Smooth muscle cell (in vitro differentiated cells): ENCODE measurements at regions not wholly inside any gene's neighbourhood (a gene's known extent, or its start where the extent isn't known, plus 50 kb on each side); places are given as distances from the start of the nearest gene placed in this dataset.

Experiments used
- DNase-seq: peaks from one replicate; lab custom pipeline; 2025; ENCODE audit not compliant: unreplicated experiment; lab: John Stamatoyannopoulos, UW
- H2AFZ ChIP-seq: fragments of 200-600 bp; sonication (generic); 2 replicates; pipeline ENCODE4 v1.6.0; 2016; ENCODE audit warnings: antibody characterized with exemption, low read depth, mild to moderate bottlenecking
- H3F3A ChIP-seq: fragments of 200-600 bp; sonication (generic); 2 replicates; pipeline ENCODE4 v1.6.0; 2017; ENCODE audit warnings: antibody characterized with exemption, low read depth
- H3K27ac ChIP-seq: fragments of 200-600 bp; sonication (generic); 2 replicates; pipeline ENCODE4 v1.5.1; 2016; ENCODE audit warnings: low read depth, mild to moderate bottlenecking
- H3K27me3 ChIP-seq: fragments of 200-600 bp; sonication (generic); 2 replicates; pipeline ENCODE4 v1.6.1; 2016; ENCODE audit warnings: low read depth, mild to moderate bottlenecking
- H3K36me3 ChIP-seq: fragments of 200-600 bp; sonication (generic); 2 replicates; pipeline ENCODE4 v1.5.1; 2016; ENCODE audit warnings: low read depth
- H3K4me1 ChIP-seq: fragments of 200-600 bp; sonication (generic); 2 replicates; pipeline ENCODE4 v1.5.1; 2016; ENCODE audit warnings: low read depth
- H3K4me2 ChIP-seq: fragments of 200-600 bp; sonication (generic); 2 replicates; pipeline ENCODE4 v1.6.0; 2016; ENCODE audit warnings: mild to moderate bottlenecking
- H3K4me3 ChIP-seq: fragments of 200-600 bp; sonication (generic); 2 replicates; pipeline ENCODE4 v1.5.1; 2016; ENCODE audit warnings: mild to moderate bottlenecking
- H3K79me2 ChIP-seq: fragments of 200-600 bp; sonication (generic); 2 replicates; pipeline ENCODE4 v1.6.0; 2016; ENCODE audit warnings: low read depth, mild to moderate bottlenecking
- H3K9ac ChIP-seq: fragments of 200-600 bp; sonication (generic); 2 replicates; pipeline ENCODE4 v1.6.0; 2016; ENCODE audit warnings: low read depth
- H3K9me3 ChIP-seq: fragments of 200-600 bp; sonication (generic); replicated peaks from 2 replicates; pipeline ENCODE4 v1.5.1; 2016; ENCODE audit warnings: low read depth
- H4K20me1 ChIP-seq: fragments of 200-600 bp; sonication (generic); 2 replicates; pipeline ENCODE4 v1.6.0; 2016; ENCODE audit warnings: low read depth
- WGBS: methylation state at CpG from one replicate; pipeline ENCODE4 v1.1.7; 2016; ENCODE audit warnings: low lambda C conversion rate; 5-methylcytosine and 5-hydroxymethylcytosine counted together
- TF ChIP-seq, protein P1 (sequence below): fragments of 200-600 bp; sonication (generic); IDR thresholded peaks from 2 replicates; pipeline ENCODE4 v1.5.1; 2017; ENCODE audit warnings: borderline replicate concordance, mild to moderate bottlenecking, antibody characterized with exemption; ENCODE audit not compliant: insufficient read depth, poor library complexity, severe bottlenecking

DNA sequence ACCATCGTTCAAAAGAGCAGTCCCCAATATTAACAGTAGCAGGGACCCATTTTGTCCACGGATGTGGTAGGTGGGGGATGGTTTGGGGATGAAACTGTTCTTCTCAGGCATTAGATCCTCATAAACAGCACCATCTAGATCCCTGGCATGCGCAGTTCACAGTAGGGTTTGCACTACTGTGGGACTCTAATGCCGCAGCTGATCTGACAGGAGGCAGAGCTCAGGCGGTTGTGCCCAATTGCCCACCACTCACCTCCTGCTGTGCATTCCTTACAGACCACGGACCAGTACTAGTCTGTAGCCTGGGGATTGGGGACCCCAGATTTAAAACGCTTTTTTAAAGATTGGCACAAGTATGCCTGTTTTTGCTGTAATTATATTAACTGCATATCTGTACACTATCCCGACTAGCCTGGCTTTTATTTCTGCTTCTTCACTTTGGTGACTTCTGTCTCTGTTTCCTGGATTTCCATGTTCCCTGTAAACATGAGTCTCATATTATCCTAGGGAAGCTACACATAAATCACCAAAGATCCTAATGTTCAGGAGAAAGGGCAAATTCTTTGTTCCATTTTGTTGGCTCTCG, 163.3 kb upstream of the AKR1E2 start:
- Histone ChIP-seq H3K79me2 (peaks cover 3% of the 10 kb centered on the region), H3K27me3 (no peaks in the 10 kb centered on the region), H3K27ac (peak overlapping the region; percentile 97), H3K4me2 (peak overlapping the region; percentile 82), H4K20me1 (no peaks in the 10 kb centered on the region), H3K4me3 (peak overlapping the region; percentile 26), H3K9me3 (no peaks in the 10 kb centered on the region), H3K9ac (peak overlapping the region; percentile 93), H3K36me3 (no peaks in the 10 kb centered on the region), H3K4me1 (peaks cover 16% of the 10 kb centered on the region), H3F3A (peaks cover 31% of the 10 kb centered on the region), H2AFZ (peak overlapping the region; percentile 2)
- TF ChIP-seq, protein P1, sequence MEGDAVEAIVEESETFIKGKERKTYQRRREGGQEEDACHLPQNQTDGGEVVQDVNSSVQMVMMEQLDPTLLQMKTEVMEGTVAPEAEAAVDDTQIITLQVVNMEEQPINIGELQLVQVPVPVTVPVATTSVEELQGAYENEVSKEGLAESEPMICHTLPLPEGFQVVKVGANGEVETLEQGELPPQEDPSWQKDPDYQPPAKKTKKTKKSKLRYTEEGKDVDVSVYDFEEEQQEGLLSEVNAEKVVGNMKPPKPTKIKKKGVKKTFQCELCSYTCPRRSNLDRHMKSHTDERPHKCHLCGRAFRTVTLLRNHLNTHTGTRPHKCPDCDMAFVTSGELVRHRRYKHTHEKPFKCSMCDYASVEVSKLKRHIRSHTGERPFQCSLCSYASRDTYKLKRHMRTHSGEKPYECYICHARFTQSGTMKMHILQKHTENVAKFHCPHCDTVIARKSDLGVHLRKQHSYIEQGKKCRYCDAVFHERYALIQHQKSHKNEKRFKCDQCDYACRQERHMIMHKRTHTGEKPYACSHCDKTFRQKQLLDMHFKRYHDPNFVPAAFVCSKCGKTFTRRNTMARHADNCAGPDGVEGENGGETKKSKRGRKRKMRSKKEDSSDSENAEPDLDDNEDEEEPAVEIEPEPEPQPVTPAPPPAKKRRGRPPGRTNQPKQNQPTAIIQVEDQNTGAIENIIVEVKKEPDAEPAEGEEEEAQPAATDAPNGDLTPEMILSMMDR, result no peak
- no peak for DNase-seq
- WGBS, result 10% methylated on average over 9 of the region's 9 CpGs

DNA sequence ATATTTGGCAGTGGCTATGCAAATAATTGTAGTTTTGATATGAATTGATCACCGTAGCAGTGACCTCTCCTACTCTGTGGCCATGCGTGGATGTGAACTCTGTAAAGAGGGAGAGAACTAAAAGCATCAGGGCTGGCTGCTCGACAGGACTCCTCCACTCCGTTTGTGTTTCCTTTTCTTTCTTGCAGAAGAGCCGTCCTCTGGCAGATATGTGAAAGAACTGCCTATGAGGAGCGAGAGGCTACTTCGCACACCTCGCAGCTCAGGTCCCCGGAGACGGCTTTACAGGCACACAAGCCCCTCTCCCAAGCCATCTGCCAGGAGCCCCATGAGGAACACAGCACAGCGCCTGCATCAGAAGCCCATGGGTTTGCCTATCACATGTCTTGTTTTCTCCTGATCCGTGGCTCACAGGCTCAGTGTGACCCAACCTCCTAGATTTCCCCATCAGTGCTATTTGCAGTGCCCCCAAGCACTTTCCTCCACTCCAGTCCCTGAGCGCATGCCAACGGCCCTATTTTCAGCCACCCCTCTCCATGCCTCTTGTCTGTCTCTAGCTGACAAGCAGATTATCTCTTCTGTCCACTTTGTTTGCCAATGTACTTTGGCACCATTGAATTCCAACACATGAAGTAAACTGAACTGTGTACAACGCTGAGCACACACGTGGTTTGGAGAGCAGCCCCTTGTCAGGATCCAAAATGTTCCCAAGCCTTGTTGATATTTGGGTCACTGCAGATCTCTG, 164.3 kb upstream of the AKR1E2 start:
- Histone ChIP-seq H3K27me3 (no peaks in the 10 kb centered on the region), H3K36me3 (no peaks in the 10 kb centered on the region), H3K79me2 (peaks cover 3% of the 10 kb centered on the region), H3K4me3 (no peak overlapping the region), H3K9ac (peak overlapping the region; percentile 93), H3K27ac (peak overlapping the region; percentile 97), H2AFZ (peak overlapping the region; percentile 2), H3F3A (peaks cover 31% of the 10 kb centered on the region), H3K4me1 (peaks cover 16% of the 10 kb centered on the region), H3K9me3 (no peaks in the 10 kb centered on the region), H3K4me2 (peak overlapping the region; percentile 82), H4K20me1 (no peaks in the 10 kb centered on the region)
- WGBS, result 73% methylated on average over 16 of the region's 16 CpGs
- no peak for DNase-seq
- TF ChIP-seq, protein P1, result no peak

DNA sequence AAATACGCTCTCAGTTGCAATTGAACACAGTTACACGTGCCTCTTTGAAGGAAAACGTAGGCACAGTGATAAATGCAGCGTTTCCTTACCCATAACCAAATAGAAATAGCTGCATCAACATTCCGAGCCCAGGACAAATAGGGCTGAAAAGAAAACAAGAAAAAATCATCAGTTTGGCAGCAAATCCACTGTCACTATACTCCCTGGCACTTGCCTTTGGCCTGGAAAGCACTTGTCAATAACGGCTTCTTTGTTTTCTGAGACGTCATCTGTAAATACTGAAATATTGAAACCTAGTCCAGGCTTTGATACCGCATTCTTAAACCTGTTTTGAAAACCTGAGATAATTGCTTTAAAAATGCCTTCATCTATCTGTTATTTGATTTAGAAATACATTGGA, 167.2 kb upstream of the AKR1E2 start:
- H3K9ac ChIP-seq, result no peak overlapping the region
- H2AFZ ChIP-seq, result no peak overlapping the region
- 93% methylated on average over 8 of the region's 8 CpGs for WGBS

More for the DNA sequence above, 167.2 kb upstream of the AKR1E2 start:
- no peak for DNase-seq
- Histone ChIP-seq H3K4me2 (no peak overlapping the region), H3K9me3 (no peaks in the 10 kb centered on the region), H3F3A (peaks cover 22% of the 10 kb centered on the region), H3K79me2 (peaks cover 3% of the 10 kb centered on the region), H3K27me3 (no peaks in the 10 kb centered on the region), H3K4me1 (peaks cover 21% of the 10 kb centered on the region), H3K4me3 (no peak overlapping the region), H3K27ac (no peak overlapping the region), H3K36me3 (no peaks in the 10 kb centered on the region), H4K20me1 (no peaks in the 10 kb centered on the region)
- TF ChIP-seq, protein P1, result no peak
